Thyroid gland (tissue), 4 donors: ENCODE measurements at regions not wholly inside any gene's neighbourhood (a gene's known extent, or its start where the extent isn't known, plus 50 kb on each side); places are given as distances from the start of the nearest gene placed in this dataset.

Source experiments
- DNase-seq, 2 donors: peaks; one replicate each; pipeline ENCODE4 v3.0.0-alpha.2; 2019
- H3K27ac ChIP-seq, 3 donors: fragments of 200-600 bp; sonication (generic); 1 replicate in 2 of 3; 2 replicates in 1 of 3; pipeline ENCODE4 v1.5.1; 2016 to 2019; ENCODE audit warnings: mild to moderate bottlenecking in 1 of 3, moderate library complexity in 1 of 3
- H3K27me3 ChIP-seq: fragments of 200-600 bp; sonication (generic); one replicate; pipeline ENCODE4 v1.5.1; 2019
- H3K36me3 ChIP-seq, 2 donors: fragments of 200-600 bp; sonication (generic); one replicate each; pipeline ENCODE4 v1.5.1; 2016 to 2019
- H3K4me1 ChIP-seq, 2 donors: fragments of 200-600 bp; sonication (generic); one replicate each; pipeline ENCODE4 v1.5.1; 2017 to 2019
- H3K4me3 ChIP-seq, 3 donors: fragments of 200-600 bp; sonication (generic); replicated peaks in 1 of 3; 1 replicate in 2 of 3; 2 replicates in 1 of 3; pipeline ENCODE4 v1.5.1; 2016; ENCODE audit warnings: mild to moderate bottlenecking in 1 of 3
- H3K9me3 ChIP-seq: fragments of 200-600 bp; sonication (generic); one replicate; pipeline ENCODE4 v1.5.1; 2017
- CTCF ChIP-seq, 6 experiments: fragments of 200-600 bp in 3 of 6; fragments of 450-650 bp in 3 of 6; sonication (generic) in 3 of 6; IDR thresholded peaks; one replicate each; pipeline ENCODE4 v1.5.1; 2016 to 2019; ENCODE audit warnings: antibody characterized with exemption in 6 of 6, mild to moderate bottlenecking in 2 of 6, inconsistent platforms in 1 of 6, moderate library complexity in 1 of 6
- POLR2A ChIP-seq, 2 donors: fragments of 450-650 bp; IDR thresholded peaks; one replicate each; pipeline ENCODE4 v1.6.1; 2017; ENCODE audit warnings: antibody characterized with exemption in 2 of 2, mild to moderate bottlenecking in 2 of 2, moderate library complexity in 1 of 2
- WGBS, 2 donors: methylation state at CpG; one replicate each; pipeline ENCODE4 v1.1.5; 2017; 5-methylcytosine and 5-hydroxymethylcytosine counted together
- intact Hi-C: fragments of 100-400 bp; cut with DNase I; formaldehyde crosslinking; loops from one replicate; pipeline ENCODE4 v1.15.1; 2023

- H3K27me3 ChIP-seq = no peaks in the 10 kb centered on the region
- no peak for TF ChIP-seq CTCF (IDR thresholded peaks at IDR 0.05)
- TF ChIP-seq POLR2A (IDR thresholded peaks at IDR 0.05) = no peak
- no peaks in the 10 kb centered on the region for H3K4me1 ChIP-seq
- H3K36me3 ChIP-seq = no peaks in the 10 kb centered on the region
- H3K27ac ChIP-seq = no peak overlapping the region
- H3K9me3 ChIP-seq = no peaks in the 10 kb centered on the region
- DNase-seq = no peak
- intact Hi-C loops = no loop called here
- H3K4me3 ChIP-seq = no peak overlapping the region
- 49 to 64% methylated on average over 14 to 20 of the region's 20 CpGs for WGBS, 2 donors
Measured at GRCh38 chr22:49197986-49198704, 629.5 kb downstream of the BRD1 start.

- Histone ChIP-seq H3K27me3 (no peaks in the 10 kb centered on the region), H3K9me3 (no peaks in the 10 kb centered on the region), H3K4me3 (no peak overlapping the region), H3K36me3 (no peaks in the 10 kb centered on the region), H3K4me1 (no peaks in the 10 kb centered on the region), H3K27ac (no peak overlapping the region)
- 5 to 25% methylated on average over 12 to 16 of the region's 16 CpGs for WGBS, 2 donors
- TF ChIP-seq CTCF (IDR thresholded peaks at IDR 0.05) (no peak), POLR2A (IDR thresholded peaks at IDR 0.05) (no peak)
- intact Hi-C loops = no loop called here
- no peak for DNase-seq
Measured at GRCh38 chr22:49197505-49197904, 630.2 kb downstream of the BRD1 start.

DNA sequence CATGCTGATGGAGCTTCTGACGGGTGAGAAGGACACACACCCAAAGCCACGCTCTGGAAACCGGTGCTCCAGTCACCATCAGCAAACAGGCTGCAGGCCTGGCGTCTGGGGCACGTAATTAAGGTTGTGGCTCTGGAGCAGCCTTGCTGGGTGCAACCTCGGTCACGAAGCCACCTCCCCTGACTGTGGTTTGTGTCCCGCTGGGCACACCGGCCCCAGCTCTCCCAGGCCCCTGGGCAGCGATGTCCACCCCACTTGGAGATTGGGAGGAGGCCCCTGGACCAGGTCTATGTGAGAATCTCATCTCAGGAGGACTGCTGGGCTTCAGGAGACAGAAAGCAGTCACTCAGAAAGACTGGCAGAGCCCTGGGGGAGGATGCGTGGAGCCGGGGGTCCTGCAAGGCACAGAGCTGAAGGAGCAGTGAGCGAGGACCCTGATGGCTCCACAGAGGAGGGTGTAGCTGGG is 631.6 kb downstream of the BRD1 start:
- no peaks in the 10 kb centered on the region for H3K27me3 ChIP-seq
- 75 to 76% methylated on average over 7 to 9 of the region's 13 CpGs for WGBS, 2 donors
- TF ChIP-seq CTCF (IDR thresholded peaks at IDR 0.05) = no peak
- TF ChIP-seq POLR2A (IDR thresholded peaks at IDR 0.05) = no peak
- DNase-seq = no peak
- no peak overlapping the region for H3K4me3 ChIP-seq
- no peaks in the 10 kb centered on the region for H3K9me3 ChIP-seq
- intact Hi-C loops = no loop called here
- no peak overlapping the region for H3K27ac ChIP-seq
- H3K4me1 ChIP-seq = no peaks in the 10 kb centered on the region
- H3K36me3 ChIP-seq = no peaks in the 10 kb centered on the region

DNA sequence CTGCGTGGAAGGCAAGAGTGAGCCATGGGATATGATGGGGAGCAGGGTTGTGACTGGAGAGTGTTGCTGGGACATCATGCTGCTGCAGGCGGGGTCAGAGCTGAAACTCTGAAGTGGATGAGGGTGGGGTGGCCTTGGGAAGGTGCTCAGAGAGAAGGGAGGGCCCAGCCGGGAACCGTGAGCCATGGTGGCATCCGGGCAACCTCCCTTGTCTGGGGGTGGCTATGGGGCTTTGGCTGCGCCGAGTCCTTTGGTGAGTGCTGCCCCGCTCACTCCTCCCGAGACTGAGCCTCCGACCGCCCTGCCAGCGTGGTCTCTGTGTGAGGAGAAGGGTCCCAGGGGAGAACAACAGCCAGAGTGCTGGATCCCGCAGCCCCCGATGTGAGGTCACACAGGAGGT is 632.0 kb downstream of the BRD1 start:
- intact Hi-C loops = no loop called here
- no peaks in the 10 kb centered on the region for H3K4me1 ChIP-seq
- no peak overlapping the region for H3K27ac ChIP-seq
- TF ChIP-seq CTCF (IDR thresholded peaks at IDR 0.05) = no peak
- TF ChIP-seq POLR2A (IDR thresholded peaks at IDR 0.05) = no peak
- no peak overlapping the region for H3K4me3 ChIP-seq
- H3K27me3 ChIP-seq = no peaks in the 10 kb centered on the region
- DNase-seq = no peak
- H3K9me3 ChIP-seq = no peaks in the 10 kb centered on the region
- H3K36me3 ChIP-seq = no peaks in the 10 kb centered on the region
- 83 to 90% methylated on average over 5 to 14 of the region's 14 CpGs for WGBS, 2 donors

DNA sequence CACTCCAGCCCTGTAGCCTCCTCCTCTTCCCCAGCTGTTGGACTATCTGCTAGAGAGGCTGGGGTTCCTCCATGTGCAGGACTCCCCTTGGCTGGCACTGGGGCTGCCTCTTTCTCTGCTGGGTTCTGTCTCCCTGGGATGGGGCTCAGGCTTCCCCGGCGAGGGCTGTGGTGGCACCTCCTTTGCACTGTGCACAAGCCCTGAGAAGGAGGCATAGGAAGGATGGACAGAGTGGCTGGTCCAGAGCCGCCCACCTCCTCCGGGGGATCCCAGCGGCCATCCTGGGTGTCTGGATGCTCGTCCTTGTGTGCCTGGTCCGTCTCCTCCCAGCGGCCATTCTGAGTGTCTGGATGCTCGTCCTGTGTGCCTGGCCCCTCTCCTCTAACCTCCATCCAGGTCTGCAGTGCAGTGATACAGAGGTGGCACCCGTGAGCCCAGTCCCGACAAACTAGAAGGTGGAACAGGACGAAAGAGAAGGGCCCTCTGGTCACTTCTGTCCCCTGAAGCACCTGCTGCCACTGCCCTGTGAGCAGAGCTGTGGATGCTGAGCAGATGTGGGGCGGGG is 633.7 kb downstream of the BRD1 start:
- intact Hi-C loops = no loop called here
- no peak for TF ChIP-seq POLR2A (IDR thresholded peaks at IDR 0.05)
- no peak for TF ChIP-seq CTCF (IDR thresholded peaks at IDR 0.05)
- Histone ChIP-seq H3K4me3 (no peak overlapping the region), H3K27me3 (no peaks in the 10 kb centered on the region), H3K36me3 (no peaks in the 10 kb centered on the region), H3K9me3 (no peaks in the 10 kb centered on the region), H3K4me1 (no peaks in the 10 kb centered on the region), H3K27ac (no peak overlapping the region)
- no peak for DNase-seq
- 83 to 85% methylated on average over 4 to 13 of the region's 13 CpGs for WGBS, 2 donors
